SKM-1 treated with dmso at 0.1 percent for 144 hours (cell line): ENCODE measurements at regions not wholly inside any gene's neighbourhood (a gene's known extent, or its start where the extent isn't known, plus 50 kb on each side); places are given as distances from the start of the nearest gene placed in this dataset.

Experiments
- DNase-seq: peaks from one replicate; lab custom pipeline; 2025; ENCODE audit not compliant: unreplicated experiment; lab: John Stamatoyannopoulos, UW

GRCh38 chr6:130670142-130670541 lies 157.1 kb upstream of the SMLR1 start:
- no peak for DNase-seq

DNA sequence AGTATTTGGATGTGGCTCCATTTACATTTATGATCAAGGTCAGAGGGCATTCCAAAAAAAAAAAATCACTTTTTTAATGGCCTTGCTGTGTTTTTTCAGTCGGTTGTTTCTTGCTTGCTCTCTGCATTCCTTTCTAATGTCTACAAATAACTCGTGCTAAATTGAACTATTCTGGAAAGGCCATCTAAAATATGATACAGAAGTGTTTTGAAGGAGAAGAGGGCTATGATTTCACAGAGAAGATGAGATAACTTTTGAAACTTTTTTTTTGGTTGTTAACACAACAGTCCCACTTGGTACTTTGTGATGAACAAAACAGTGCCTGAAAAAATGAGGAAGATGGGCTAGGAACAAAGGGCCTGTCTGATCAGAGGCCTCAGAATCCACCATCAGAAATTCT lies 156.1 kb upstream of the SMLR1 start:
- no peak for DNase-seq

DNA sequence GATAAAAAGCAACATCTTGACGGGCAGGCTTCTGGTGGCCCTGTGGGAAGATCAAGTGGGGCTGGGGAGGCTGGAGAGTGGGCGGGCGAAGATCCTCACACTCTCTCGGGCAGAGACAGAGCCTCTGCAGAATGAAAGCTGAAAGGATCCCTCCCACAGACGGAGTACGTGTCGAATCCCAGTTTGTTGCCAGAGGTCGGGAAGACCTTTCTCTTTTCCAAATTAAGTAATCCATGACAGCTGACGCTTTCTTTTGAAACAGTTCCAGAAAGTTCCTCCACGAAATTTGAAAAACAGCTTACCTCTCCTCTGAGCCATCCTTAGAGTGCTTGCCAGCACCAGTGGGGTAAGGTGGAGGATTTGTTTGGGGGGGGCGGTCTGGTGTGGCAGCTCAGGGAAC lies 155.6 kb upstream of the SMLR1 start:
- DNase-seq: no peak

DNA sequence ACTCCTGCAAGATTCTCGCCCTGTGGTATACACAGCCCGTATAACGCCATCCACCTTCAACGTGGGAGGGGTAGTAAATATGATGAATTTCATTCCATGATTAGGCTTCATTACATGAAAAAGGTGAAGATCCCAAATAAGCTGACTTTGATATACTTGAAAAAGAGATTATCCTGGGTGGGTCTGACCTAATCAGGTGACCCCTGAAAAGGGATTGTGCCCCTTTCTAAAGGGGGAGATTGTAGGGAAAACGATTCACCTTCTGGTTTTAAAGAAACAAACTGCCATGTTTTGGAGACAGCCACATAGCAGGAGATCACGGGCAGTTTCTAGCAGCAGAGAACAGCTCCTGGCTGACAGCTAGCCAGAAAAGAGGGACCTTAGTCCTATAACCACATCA lies 155.1 kb upstream of the SMLR1 start:
- no peak for DNase-seq

DNA sequence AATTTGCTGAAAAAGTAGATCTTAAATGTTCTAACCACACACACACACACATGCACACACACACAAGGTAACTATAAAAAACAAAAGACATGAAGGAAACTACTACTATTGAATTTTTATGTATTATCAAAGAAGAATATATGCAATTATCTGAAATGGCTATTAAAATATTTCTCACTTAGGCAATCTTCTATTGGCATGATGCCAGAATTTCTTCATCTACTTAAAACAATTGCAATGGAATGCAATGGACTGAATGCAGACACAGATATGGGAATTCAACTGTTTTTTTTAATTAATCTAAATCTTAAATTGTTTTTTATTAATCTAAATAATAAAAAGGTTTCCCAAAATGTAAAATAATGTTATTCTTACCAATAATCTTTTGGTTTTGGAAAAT lies 152.6 kb upstream of the SMLR1 start:
- DNase-seq: no peak

- DNase-seq: no peak
These were observed 152.1 kb upstream of the SMLR1 start for GRCh38 chr6:130675072-130675471.

- no peak for DNase-seq
These were observed 151.0 kb upstream of the SMLR1 start for GRCh38 chr6:130676077-130676772.

DNA sequence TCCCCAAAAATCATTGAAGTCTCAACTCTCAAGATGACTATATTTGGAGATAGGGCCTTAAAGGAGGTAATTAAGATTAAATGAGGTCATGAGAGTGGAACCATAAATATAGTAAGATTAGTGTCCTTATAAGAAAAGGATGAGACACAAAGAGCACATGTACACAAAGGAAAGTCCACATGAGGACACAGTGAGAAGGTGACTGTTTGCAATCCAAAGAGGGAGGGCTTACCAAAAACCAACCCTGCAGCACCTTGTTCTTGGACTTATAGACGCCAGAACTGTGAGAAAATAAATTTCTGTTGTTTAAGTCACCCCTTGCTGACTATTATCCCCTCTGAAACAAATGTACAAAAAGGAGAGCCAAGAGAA lies 150.4 kb upstream of the SMLR1 start:
- DNase-seq: no peak

DNA sequence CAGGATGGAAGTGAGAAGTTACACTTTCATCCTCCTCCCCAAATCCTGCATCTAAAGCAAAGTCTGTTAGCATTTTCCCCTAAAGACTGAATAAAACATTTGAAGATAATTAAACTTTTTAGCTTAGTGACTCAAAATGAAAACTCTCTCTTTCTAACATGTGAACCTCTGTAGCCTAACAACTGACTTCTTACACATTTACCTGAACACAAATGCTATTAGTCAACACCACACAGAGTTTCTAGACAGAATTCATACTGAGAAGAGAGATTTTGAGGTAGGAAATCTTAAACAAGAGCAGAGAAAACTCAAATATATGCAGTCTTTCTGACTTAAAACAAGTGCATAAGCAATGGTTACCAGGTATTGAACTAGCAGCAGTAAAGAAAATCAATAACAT lies 149.9 kb upstream of the SMLR1 start:
- DNase-seq: no peak

GRCh38 chr6:130677766-130678165 lies 149.4 kb upstream of the SMLR1 start:
- no peak for DNase-seq

GRCh38 chr6:130679684-130680083 lies 147.5 kb upstream of the SMLR1 start:
- no peak for DNase-seq

- no peak for DNase-seq
These were observed 147.1 kb upstream of the SMLR1 start for GRCh38 chr6:130680116-130680515.

- DNase-seq: no peak
These were observed 146.2 kb upstream of the SMLR1 start for GRCh38 chr6:130681028-130681427.

- DNase-seq: no peak
These were observed 145.1 kb upstream of the SMLR1 start for GRCh38 chr6:130682066-130682465.

DNA sequence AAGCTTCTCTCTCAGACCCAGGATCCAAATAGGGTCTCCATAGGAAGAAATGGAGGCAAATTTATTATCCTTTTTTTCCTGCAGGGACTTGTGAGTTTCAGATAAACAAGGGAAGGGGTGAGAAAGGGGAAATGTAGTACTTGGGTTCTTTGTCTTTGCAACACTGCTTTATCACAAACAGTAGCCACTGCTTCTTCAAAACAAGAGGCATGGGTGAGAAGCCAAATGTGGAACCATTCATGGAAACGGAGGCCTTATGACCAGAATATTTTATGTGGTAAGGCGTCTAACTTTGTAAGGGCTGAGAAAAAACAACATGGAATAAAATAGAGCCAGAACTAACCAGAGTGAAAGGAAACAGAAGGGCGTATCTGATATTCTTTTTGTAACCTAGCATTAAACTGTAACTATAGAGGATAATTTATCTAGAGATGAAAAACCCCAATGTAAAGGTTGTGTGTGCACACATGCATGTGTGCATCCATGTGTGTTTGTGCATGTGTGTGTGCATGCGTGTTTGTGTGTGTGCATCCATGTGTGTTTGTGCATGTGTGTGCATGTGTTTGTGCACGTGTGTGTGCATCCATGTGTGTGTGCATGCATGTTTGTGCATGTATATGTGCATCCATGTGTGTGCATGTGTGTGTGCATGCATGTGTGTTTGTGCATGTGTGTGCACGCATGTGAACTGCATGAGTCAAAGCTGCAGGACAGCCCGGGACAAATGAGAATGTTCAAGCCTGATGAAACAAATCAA lies 143.3 kb upstream of the SMLR1 start:
- no peak for DNase-seq

DNA sequence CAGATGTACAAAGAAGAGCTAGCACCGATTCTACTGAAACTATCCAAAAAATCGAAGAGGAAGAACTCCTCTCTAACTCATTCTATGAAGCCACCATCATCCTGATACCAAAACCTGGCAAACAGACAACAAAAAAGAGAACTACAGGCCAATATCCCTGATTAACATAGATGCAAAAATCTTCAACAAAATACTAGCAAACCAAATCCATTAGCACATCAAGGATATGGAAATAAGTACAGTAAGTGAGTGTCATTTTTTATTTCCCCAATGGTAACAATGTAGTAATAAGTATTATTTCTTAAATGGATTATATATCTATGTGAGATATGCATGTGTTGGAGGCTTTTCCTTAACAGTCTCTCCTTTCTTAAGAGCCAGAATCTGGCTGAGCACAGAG lies 134.5 kb upstream of the SMLR1 start:
- DNase-seq: no peak

GRCh38 chr6:130693944-130694343 lies 133.3 kb upstream of the SMLR1 start:
- no peak for DNase-seq

GRCh38 chr6:130694606-130695005 lies 132.6 kb upstream of the SMLR1 start:
- DNase-seq: no peak

- DNase-seq: no peak
These were observed 130.4 kb upstream of the SMLR1 start for GRCh38 chr6:130696806-130697205.

GRCh38 chr6:130697271-130697994 lies 129.8 kb upstream of the SMLR1 start:
- DNase-seq: no peak

GRCh38 chr6:130697995-130698535 lies 129.1 kb upstream of the SMLR1 start:
- DNase-seq: no peak

GRCh38 chr6:130699742-130700141 lies 127.5 kb upstream of the SMLR1 start:
- peak; percentile 28 for DNase-seq
